Superior temporal gyrus (tissue), 1 donor: ENCODE measurements at regions not wholly inside any gene's neighbourhood (a gene's known extent, or its start where the extent isn't known, plus 50 kb on each side); places are given as distances from the start of the nearest gene placed in this dataset.

Experiments
- DNase-seq: peaks from one replicate; pipeline ENCODE4 v3.0.0-alpha.2; 2016; ENCODE audit errors: extremely low spot score

GRCh38 chr13:107864543-107865317 lies 350.6 kb downstream of the LIG4 start:
- DNase-seq, result peak; percentile 64

GRCh38 chr13:107860284-107860683 lies 355.1 kb downstream of the LIG4 start:
- DNase-seq, result no peak

- no peak for DNase-seq
Observed at GRCh38 chr13:107854880-107855279, 360.5 kb downstream of the LIG4 start.

- DNase-seq, result no peak
Observed at GRCh38 chr13:107852072-107852471, 363.3 kb downstream of the LIG4 start.

GRCh38 chr13:107851670-107852069 lies 363.7 kb downstream of the LIG4 start:
- DNase-seq, result no peak

GRCh38 chr13:107847406-107847805 lies 367.9 kb downstream of the LIG4 start:
- no peak for DNase-seq

- no peak for DNase-seq
Observed at GRCh38 chr13:107846642-107847041, 368.7 kb downstream of the LIG4 start.

GRCh38 chr13:107845911-107846310 lies 369.4 kb downstream of the LIG4 start:
- DNase-seq, result no peak

GRCh38 chr13:107843681-107844080 lies 371.7 kb downstream of the LIG4 start:
- DNase-seq, result no peak

GRCh38 chr13:107843281-107843680 lies 372.1 kb downstream of the LIG4 start:
- DNase-seq, result no peak

- DNase-seq, result no peak
Observed at GRCh38 chr13:107842562-107843180, 372.7 kb downstream of the LIG4 start.

GRCh38 chr13:107838588-107839161 lies 376.7 kb downstream of the LIG4 start:
- DNase-seq, result no peak

GRCh38 chr13:107836685-107837084 lies 378.7 kb downstream of the LIG4 start:
- DNase-seq, result no peak

- no peak for DNase-seq
Observed at GRCh38 chr13:107835339-107836018, 379.9 kb downstream of the LIG4 start.

GRCh38 chr13:107834717-107835116 lies 380.6 kb downstream of the LIG4 start:
- DNase-seq, result no peak

- no peak for DNase-seq
Observed at GRCh38 chr13:107834281-107834680, 381.1 kb downstream of the LIG4 start.

- DNase-seq, result no peak
Observed at GRCh38 chr13:107832500-107833100, 382.7 kb downstream of the LIG4 start.

- no peak for DNase-seq
Observed at GRCh38 chr13:107830804-107831203, 384.5 kb downstream of the LIG4 start.

- DNase-seq, result no peak
Observed at GRCh38 chr13:107827840-107828549, 387.3 kb downstream of the LIG4 start.

GRCh38 chr13:107824635-107825034 lies 390.7 kb downstream of the LIG4 start:
- no peak for DNase-seq

GRCh38 chr13:107822006-107822405 lies 393.3 kb downstream of the LIG4 start:
- DNase-seq, result no peak
